ENCODE measurements at regions not wholly inside any gene's neighbourhood (a gene's known extent, or its start where the extent isn't known, plus 50 kb on each side); places are given as distances from the start of the nearest gene placed in this dataset.

DNA sequence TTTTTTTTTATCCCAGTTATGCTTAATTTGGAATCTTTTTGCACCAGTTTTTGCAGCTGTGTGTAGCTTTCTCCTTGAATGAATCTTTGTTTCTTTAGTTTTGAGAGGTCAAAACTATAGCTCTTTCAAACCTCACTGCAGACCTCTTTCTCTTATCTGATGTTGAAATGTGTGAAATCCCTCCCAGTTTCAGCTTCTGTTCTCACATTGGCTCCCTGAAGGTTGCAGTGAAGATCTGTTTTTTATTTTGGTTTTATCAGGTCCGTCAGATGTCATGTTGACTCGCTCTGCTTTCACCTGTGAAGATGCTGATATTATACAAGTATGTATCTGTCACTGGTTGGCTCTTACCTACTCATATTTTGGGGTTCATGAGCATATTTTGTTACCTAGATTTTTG is 372.0 kb downstream of the RFC3 start:
- TF ChIP-seq CTCF (IDR thresholded peaks at IDR 0.05; ENCODE audit: low read depth, low read length): no peak
- TF ChIP-seq EZH2phosphoT487 (IDR thresholded peaks at IDR 0.05; ENCODE audit: low read depth): no peak

Measured in OCI-LY3 (cell line).